HG03520 (cell line): ENCODE measurements at regions not wholly inside any gene's neighbourhood (a gene's known extent, or its start where the extent isn't known, plus 50 kb on each side); places are given as distances from the start of the nearest gene placed in this dataset.
"Not testable (repeated sequence)": the region's sequence is repeated elsewhere in the genome, so short reads cannot be mapped to it uniquely, and the experiment has no call there.

Experiments
- ATAC-seq: cut with Tn5 transposase; IDR thresholded peaks from one replicate; pipeline ENCODE4 v1.9.1; 2021; ENCODE audit warnings: mild to moderate bottlenecking, moderate library complexity; ENCODE audit not compliant: unreplicated experiment

DNA sequence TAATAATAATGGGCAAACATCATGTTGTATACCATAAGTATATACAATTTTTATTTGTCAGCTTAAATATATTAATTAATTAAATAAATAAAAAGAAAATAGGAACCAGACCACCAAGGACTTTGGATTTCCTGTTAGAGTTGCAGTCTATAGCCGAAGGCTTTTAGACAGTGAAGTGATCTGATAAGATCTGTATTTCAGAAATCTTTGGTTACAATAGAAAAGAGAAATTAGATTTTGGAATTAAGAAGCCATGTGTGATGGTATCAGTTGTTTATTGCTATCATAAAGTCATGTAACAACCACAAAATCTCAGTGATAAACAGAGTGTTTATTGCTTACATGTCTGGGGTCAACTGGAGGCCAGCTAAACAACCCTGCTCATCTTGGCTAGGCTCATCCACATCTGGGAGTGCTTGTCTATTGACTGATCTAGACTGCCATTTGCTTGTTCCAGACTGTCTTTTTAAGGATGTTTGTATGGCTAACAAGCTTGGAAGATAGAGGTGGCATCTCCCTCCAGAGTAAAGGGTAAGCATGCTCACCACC, 142.1 kb upstream of the USP9X start:
- no peak for ATAC-seq

- ATAC-seq: no peak
Measured at GRCh38 chrX:40945361-40945713, 139.9 kb upstream of the USP9X start.

GRCh38 chrX:40947276-40947675, 138.0 kb upstream of the USP9X start:
- no peak for ATAC-seq

- no peak for ATAC-seq
Measured at GRCh38 chrX:40949071-40949470, 136.2 kb upstream of the USP9X start.

- ATAC-seq: no peak
Measured at GRCh38 chrX:40950546-40950945, 134.7 kb upstream of the USP9X start.

DNA sequence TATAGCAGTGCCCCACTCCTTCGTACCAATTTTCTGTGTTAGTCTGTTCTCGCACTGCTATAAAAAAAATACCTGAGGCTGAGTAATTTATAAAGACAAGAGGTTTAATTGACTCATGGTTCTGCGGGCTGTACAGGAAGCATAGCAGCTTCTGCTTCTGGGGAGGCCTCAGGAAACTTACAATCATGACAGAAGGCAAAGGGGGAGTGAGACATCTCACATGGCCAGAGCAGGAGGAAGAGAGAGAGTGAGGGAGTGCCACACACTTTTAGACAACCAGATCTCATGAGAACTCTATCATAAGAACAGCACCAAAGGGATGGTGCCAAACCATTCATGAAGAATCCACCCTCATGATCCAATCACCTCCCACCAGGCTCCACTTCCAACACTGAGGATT, 133.8 kb upstream of the USP9X start:
- not testable (repeated sequence) for ATAC-seq

DNA sequence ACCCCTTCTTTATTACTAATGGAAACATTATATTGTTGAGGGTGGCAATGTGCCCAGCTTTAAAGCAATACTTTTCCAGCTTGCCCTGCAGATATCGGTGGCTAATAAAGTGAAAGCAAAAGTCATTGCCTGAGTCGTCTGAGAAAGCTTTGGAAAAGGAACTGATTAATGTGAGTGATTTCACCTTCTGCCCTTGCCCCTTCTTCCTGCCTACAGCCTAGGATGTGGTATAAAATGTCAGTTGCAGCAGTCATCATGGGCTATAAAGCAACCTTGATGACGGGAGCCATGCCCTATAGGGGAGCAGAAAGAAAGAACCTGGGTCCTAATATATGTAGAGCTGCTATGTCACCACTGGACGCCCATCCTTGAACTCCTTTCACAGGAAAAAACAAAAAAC, 132.4 kb upstream of the USP9X start:
- no peak for ATAC-seq

GRCh38 chrX:40953369-40953768, 131.9 kb upstream of the USP9X start:
- ATAC-seq: no peak

- ATAC-seq: no peak
Measured at GRCh38 chrX:40960041-40960440, 125.2 kb upstream of the USP9X start.

DNA sequence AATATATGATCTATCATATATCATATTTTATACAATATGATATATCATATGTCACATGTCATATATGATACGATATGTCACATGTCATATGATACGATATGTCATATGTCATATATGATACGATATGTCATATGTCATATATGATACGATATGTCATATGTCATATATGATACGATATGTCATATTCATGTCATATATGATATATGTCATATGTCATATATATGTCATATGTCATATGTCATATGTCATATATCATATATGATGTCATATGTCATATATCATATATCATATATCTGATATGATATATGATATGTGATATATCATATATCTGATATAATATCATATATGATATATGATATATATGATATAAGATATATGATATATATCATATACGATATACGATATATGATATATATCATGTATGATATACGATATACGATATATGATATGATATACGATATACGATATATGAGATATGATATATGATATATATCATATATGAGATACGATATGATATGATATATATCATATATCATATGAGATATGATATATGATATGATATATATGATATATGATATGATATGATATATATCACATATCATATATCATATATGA, 122.3 kb upstream of the USP9X start:
- no peak for ATAC-seq

DNA sequence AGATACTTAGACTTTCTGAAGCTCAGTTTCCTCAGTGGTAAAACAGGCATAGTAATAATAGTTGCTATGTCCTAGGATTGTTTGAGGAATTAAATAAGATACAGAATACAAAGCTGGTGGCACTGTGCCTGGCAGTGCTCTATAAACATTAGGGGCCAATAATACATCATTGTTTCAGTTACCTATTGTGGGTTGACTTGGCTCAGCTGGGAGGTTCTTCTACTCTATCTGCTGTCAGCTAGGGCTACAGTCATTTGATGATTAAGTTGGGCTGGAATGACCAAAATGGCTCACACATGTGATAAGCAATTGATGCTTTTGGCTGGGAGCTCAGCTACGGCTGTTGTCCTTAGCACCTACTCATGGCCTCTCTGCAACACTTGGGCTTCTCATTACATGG, 121.2 kb upstream of the USP9X start:
- no peak for ATAC-seq

DNA sequence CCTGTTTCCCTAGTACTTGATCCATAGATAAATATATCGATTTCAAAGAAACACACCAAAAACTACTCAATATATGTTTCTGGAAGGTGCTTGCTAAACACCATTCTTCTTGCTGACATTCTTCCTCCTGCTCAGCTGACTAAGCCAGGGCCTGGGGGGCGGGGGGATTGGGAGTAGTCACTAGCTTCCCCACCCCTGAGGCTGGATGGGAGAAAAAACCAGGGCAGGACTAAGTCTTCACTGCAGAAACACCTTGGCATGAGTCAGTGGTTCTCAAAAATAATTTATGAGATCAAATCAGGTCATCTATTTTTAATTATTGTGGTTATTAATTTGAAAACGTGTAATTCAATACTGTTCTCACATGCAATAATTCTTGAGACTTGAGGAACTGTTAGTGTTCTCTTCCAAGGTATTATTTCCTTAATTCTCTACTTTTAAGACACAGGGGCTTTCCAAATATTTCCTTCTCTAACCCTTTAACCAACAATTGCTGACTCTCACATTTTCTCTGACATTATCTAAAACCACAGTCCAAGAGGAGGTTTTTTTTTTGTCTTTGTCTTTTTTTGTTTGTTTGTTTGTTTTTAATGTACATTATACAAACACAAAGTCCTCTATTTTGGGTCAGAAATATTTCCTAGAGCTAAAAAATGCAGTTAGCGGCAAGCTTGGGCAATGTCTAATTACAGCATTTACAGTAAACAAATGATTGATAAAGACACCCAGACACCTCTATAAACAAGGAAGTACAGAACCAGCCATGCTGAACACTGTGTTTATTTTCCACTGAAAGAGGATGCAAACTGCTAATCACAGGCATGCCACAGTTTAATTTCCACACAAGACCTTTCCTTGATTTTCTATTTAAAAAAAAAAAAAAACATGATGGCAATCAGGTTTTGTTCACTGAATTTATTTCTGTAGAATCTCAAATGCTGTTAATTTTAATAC, 120.3 kb upstream of the USP9X start:
- no peak for ATAC-seq

DNA sequence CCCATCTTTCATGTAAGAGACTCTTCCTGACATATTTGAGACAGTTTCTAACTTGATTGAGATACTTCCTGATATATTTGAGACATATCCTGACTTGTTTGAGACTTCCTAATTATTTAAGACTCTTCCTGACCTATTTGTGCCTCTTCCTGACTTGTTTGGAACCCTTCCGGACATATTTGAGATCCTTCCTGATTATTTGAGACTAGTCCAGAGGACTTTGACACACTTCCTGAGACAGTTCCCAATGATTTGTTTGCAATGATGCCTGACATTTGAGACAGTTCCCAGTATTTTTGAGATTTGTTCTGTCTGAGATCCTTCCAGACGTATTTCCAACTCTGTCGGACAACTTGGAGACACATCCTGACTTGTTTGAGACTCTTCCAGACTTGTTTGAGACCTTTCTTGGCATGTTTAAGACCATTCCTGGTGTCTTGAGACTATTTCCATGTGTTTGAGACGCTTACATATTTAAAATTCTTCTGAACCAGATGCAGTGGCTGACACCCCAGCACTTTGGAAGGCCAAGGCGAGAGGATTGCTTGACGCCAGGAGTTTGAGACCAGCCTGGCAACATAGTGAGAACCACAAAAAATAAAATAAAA, 118.9 kb upstream of the USP9X start:
- ATAC-seq: no peak

DNA sequence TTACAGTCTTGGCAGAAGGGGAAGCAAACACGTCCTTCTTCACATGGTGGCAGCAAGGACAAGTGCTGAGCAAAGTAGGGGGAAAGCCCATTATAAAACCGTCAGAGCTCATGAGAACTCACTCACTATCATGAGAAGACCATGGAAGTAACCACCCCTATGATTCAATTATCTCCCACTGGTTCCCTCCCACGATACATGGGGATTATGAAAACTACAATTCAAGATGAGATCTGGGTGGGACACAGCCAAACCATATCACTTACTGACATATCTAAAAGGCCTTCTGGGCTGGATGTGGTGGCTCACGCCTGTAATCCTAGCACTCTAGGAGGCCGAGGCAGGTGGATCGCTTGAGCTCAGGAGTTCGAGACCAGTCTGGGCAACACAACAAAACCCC, 117.1 kb upstream of the USP9X start:
- no peak for ATAC-seq

DNA sequence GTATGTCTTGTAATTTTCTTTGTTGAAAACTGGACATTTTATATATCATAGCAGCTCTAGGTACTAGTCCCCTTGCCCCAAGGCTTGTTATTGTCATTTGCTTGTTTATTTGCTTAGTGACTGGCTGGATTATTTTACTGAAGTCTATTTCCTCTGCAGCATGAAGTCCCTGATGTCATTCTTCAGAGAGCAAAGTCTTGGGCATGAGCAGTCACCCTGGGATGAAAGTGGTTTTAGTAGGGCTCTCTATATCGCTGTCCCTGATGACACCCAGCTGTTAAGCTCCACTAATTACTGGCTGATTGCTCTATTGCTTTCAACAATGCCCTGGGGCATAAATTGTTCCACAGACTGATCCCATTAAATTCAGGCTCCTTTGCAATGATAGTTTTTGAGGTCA, 113.5 kb upstream of the USP9X start:
- no peak for ATAC-seq

- no peak for ATAC-seq
Measured at GRCh38 chrX:40973619-40974018, 111.6 kb upstream of the USP9X start.

GRCh38 chrX:40975951-40976350, 109.3 kb upstream of the USP9X start:
- ATAC-seq: no peak

DNA sequence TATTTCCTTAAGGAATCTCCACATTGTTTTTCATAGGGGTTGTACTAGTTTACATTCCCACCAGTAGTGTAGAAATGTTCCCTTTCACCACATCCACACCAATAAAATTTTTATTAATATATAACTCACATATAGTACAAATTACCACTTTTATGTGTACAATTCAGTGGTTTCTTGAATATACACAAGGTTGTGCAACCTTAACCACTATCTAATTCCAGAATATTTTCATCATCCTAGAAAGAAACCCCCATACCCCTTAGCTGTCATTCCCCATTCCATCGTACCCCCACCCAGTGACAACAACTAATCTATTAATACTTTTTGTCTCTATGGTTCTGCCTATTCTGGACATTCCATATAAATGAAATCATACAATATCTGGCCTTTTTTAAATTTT, 108.3 kb upstream of the USP9X start:
- no peak for ATAC-seq

DNA sequence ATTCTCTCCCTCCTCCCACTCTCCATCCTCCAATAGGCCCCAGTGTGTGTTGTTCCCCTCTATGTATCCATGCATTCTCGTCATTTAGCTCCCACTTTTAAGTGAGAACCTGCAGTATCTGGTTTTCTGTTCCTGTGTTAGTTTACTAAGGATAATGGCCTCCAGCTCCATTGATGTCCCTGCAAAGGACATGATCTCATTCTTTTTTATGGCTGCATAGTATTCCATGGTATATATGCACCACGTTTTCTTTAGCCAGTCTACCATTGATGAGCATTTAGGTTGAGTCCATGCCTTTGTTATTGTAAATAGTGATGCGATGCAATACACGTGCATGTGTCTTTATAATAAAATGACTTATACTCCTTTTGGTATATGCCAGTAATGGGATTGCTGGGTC, 100.3 kb upstream of the USP9X start:
- no peak for ATAC-seq

- ATAC-seq: no peak
Measured at GRCh38 chrX:40987413-40987812, 97.8 kb upstream of the USP9X start.

DNA sequence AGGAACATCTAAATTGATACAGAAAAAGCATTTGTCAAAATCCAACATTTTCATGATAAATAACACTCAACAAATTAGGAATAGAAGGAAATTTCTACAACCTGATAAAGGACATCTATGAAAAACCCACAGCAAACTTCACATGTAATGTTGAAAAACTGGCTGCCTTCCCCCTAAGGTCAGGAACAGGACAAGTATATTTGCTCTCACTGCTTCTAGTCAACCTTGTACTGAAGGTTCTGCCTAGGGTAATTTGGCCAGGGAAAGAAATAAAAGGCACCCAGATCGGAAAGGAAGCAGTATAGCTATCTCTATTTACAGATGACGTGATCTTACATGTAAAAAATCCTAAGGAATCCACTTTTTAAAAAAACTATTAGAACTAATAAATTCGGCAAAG, 97.1 kb upstream of the USP9X start:
- ATAC-seq: no peak

- ATAC-seq: not testable (repeated sequence)
Measured at GRCh38 chrX:40993395-40993794, 91.8 kb upstream of the USP9X start.
